GM23338 (cell line): ENCODE measurements at regions not wholly inside any gene's neighbourhood (a gene's known extent, or its start where the extent isn't known, plus 50 kb on each side); places are given as distances from the start of the nearest gene placed in this dataset.

ENCODE experiments used
- ATAC-seq: fragments of 200-7000 bp; cut with Tn5 transposase; 3 replicates; pipeline ENCODE4 v1.9.1; 2020
- DNase-seq: peaks from one replicate; pipeline ENCODE4 v3.0.0-alpha.2; 2015; ENCODE audit warnings: low spot score
- H2AFZ ChIP-seq: fragments of 200-600 bp; sonication (generic); 2 replicates; pipeline ENCODE4 v1.8.0; 2016; ENCODE audit warnings: antibody characterized with exemption, mild to moderate bottlenecking, moderate library complexity
- H3F3A ChIP-seq: fragments of 200-600 bp; sonication (generic); replicated peaks from 2 replicates; pipeline ENCODE4 v1.8.0; 2017; ENCODE audit warnings: antibody characterized with exemption, mixed run types, low read depth
- H3K27ac ChIP-seq: fragments of 200-600 bp; sonication (generic); 2 replicates; pipeline ENCODE4 v1.6.1; 2016; ENCODE audit warnings: low read depth
- H3K27me3 ChIP-seq: fragments of 200-600 bp; sonication (generic); 2 replicates; pipeline ENCODE4 v1.8.0; 2016; ENCODE audit warnings: mild to moderate bottlenecking, mixed run types, moderate library complexity; ENCODE audit not compliant: insufficient read depth
- H3K36me3 ChIP-seq: fragments of 200-600 bp; sonication (generic); 2 replicates; pipeline ENCODE4 v1.8.0; 2016; ENCODE audit warnings: mild to moderate bottlenecking; ENCODE audit not compliant: insufficient read depth
- H3K4me1 ChIP-seq: fragments of 200-600 bp; sonication (generic); 2 replicates; pipeline ENCODE4 v1.8.0; 2016; ENCODE audit warnings: mild to moderate bottlenecking, moderate library complexity; ENCODE audit not compliant: insufficient read depth
- H3K4me2 ChIP-seq: fragments of 200-600 bp; sonication (generic); 2 replicates; pipeline ENCODE4 v1.7.1; 2017; ENCODE audit warnings: mixed run types
- H3K4me3 ChIP-seq: fragments of 200-600 bp; sonication (generic); 2 replicates; pipeline ENCODE4 v1.6.1; 2016; ENCODE audit warnings: mixed run types
- H3K79me2 ChIP-seq: fragments of 200-600 bp; sonication (generic); replicated peaks from 2 replicates; pipeline ENCODE4 v1.8.0; 2017; ENCODE audit warnings: mild to moderate bottlenecking; ENCODE audit not compliant: insufficient read depth
- H3K9me2 ChIP-seq: fragments of 200-600 bp; sonication (generic); 2 replicates; pipeline ENCODE4 v1.8.0; 2017; ENCODE audit not compliant: insufficient read depth
- H4K20me1 ChIP-seq: fragments of 200-600 bp; sonication (generic); replicated peaks from 2 replicates; pipeline ENCODE4 v1.8.0; 2017; ENCODE audit warnings: mild to moderate bottlenecking; ENCODE audit not compliant: insufficient read depth
- H3K27ac Mint-ChIP-seq: 2 replicates; pipeline ENCODE4 v1.8.0; 2020; ENCODE audit warnings: inconsistent platforms, mild to moderate bottlenecking, moderate library complexity, mixed read lengths
- H3K27me3 Mint-ChIP-seq: 3 replicates; pipeline ENCODE4 v1.8.0; 2022; ENCODE audit warnings: low read depth, mild to moderate bottlenecking, moderate library complexity, mixed read lengths, inconsistent platforms; ENCODE audit not compliant: insufficient read depth, poor library complexity
- H3K36me3 Mint-ChIP-seq: 3 replicates; pipeline ENCODE4 v1.8.0; 2021; ENCODE audit warnings: low read depth, mild to moderate bottlenecking, inconsistent platforms, moderate library complexity, mixed read lengths
- H3K4me1 Mint-ChIP-seq: 3 replicates; pipeline ENCODE4 v1.8.0; 2020; ENCODE audit warnings: mild to moderate bottlenecking, inconsistent platforms, mixed read lengths
- H3K4me3 Mint-ChIP-seq: 3 replicates; pipeline ENCODE4 v1.8.0; 2021; ENCODE audit warnings: moderate library complexity, mild to moderate bottlenecking, inconsistent platforms, mixed read lengths
- H3K9me3 Mint-ChIP-seq: 3 replicates; pipeline ENCODE4 v1.8.0; 2020; ENCODE audit warnings: moderate library complexity, mild to moderate bottlenecking, inconsistent platforms, mixed read lengths
- CREB1 ChIP-seq: fragments of 250-450 bp; sonication (Bioruptor Pico); IDR thresholded peaks from 2 replicates; pipeline ENCODE4 v1.5.0; 2020; ENCODE audit warnings: low read depth, mild to moderate bottlenecking, moderate library complexity
- EZH2 ChIP-seq: fragments of 200-600 bp; sonication (generic); IDR thresholded peaks from one replicate; pipeline ENCODE4 v1.8.0; 2017; ENCODE audit warnings: antibody characterized with exemption, mild to moderate bottlenecking, low read depth; ENCODE audit not compliant: unreplicated experiment
- EZH2phosphoT487 ChIP-seq: fragments of 200-600 bp; sonication (generic); IDR thresholded peaks from one replicate; pipeline ENCODE4 v1.8.1; 2018; ENCODE audit warnings: antibody characterized with exemption; ENCODE audit not compliant: unreplicated experiment
- JUNB ChIP-seq: IDR thresholded peaks from one replicate; pipeline ENCODE4 v1.6.1; 2016; ENCODE audit warnings: antibody characterized with exemption; ENCODE audit not compliant: unreplicated experiment
- ZNF114 ChIP-seq: fragments of 250-450 bp; sonication (Bioruptor Pico); IDR thresholded peaks from 2 replicates; pipeline ENCODE4 v1.5.0; 2020; ENCODE audit warnings: mild to moderate bottlenecking, moderate library complexity
- ZNF331 ChIP-seq: fragments of 250-450 bp; sonication (Bioruptor Pico); IDR thresholded peaks from 2 replicates; pipeline ENCODE4 v1.5.0; 2020; ENCODE audit warnings: low read depth, mild to moderate bottlenecking, moderate library complexity
- TF ChIP-seq, protein P1 (sequence below): fragments of 250-450 bp; sonication (Bioruptor Pico); IDR thresholded peaks from 2 replicates; pipeline ENCODE4 v1.5.0; 2020; ENCODE audit warnings: mild to moderate bottlenecking, moderate library complexity
- TF ChIP-seq, protein P2 (sequence below): IDR thresholded peaks from one replicate; pipeline ENCODE4 v1.6.1; 2018; ENCODE audit warnings: antibody characterized with exemption; ENCODE audit not compliant: unreplicated experiment
- TF ChIP-seq, protein P3 (sequence below), 2 experiments: fragments of 200-600 bp in 1 of 2; sonication (generic) in 1 of 2; conservative IDR thresholded peaks; 2 replicates each; pipeline versions ENCODE4 v1.5.1 to v1.6.1; 2016 to 2017; ENCODE audit warnings: antibody characterized with exemption in 2 of 2, low read depth in 2 of 2, mild to moderate bottlenecking in 2 of 2, moderate library complexity in 1 of 2

DNA sequence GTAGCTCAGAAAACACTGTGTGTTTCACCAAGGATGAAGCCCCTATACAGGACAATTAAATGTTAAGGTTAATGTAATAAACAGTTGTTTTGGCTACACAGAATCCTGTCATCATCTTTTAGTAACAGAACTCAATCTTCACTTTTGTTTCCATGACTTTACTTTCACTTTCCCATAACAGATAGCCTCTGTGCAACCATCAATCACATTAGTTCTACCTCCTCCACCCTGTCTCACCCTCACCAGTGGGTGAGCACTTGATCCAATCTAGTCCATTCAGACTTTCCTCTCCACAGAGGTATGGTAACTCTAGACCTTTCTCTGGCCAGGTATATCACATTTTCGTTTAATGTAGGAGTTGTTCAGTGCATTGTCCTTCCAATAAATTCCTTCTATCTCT is 1018.5 kb downstream of the ADGRL2 start (continued):
- no peak for TF ChIP-seq ZNF114 (CRISPR knock-in tag)

DNA sequence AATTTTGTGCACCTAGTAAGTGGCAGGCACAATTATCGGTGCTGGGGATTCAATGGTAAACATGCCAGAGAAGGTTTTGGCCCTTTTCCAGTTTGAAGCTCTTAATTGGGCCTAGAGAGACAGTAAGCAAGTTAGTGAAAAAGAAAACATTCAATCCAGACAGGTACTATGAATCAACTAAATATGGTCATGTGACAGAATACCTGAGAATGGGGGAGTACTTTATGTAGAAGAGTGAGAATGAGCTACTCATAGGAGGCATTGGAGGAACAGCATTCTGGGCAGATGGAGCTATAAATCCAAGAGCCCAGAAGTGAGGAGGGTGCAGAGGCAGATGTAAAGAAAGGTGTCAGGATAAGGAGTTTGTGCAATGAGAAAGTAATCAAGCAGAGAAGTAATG is 1017.9 kb downstream of the ADGRL2 start:
- no peaks in the 10 kb centered on the region for H3K27me3 ChIP-seq
- no peak overlapping the region for H2AFZ ChIP-seq
- no peaks in the 10 kb centered on the region for H4K20me1 ChIP-seq
- TF ChIP-seq, protein P1, sequence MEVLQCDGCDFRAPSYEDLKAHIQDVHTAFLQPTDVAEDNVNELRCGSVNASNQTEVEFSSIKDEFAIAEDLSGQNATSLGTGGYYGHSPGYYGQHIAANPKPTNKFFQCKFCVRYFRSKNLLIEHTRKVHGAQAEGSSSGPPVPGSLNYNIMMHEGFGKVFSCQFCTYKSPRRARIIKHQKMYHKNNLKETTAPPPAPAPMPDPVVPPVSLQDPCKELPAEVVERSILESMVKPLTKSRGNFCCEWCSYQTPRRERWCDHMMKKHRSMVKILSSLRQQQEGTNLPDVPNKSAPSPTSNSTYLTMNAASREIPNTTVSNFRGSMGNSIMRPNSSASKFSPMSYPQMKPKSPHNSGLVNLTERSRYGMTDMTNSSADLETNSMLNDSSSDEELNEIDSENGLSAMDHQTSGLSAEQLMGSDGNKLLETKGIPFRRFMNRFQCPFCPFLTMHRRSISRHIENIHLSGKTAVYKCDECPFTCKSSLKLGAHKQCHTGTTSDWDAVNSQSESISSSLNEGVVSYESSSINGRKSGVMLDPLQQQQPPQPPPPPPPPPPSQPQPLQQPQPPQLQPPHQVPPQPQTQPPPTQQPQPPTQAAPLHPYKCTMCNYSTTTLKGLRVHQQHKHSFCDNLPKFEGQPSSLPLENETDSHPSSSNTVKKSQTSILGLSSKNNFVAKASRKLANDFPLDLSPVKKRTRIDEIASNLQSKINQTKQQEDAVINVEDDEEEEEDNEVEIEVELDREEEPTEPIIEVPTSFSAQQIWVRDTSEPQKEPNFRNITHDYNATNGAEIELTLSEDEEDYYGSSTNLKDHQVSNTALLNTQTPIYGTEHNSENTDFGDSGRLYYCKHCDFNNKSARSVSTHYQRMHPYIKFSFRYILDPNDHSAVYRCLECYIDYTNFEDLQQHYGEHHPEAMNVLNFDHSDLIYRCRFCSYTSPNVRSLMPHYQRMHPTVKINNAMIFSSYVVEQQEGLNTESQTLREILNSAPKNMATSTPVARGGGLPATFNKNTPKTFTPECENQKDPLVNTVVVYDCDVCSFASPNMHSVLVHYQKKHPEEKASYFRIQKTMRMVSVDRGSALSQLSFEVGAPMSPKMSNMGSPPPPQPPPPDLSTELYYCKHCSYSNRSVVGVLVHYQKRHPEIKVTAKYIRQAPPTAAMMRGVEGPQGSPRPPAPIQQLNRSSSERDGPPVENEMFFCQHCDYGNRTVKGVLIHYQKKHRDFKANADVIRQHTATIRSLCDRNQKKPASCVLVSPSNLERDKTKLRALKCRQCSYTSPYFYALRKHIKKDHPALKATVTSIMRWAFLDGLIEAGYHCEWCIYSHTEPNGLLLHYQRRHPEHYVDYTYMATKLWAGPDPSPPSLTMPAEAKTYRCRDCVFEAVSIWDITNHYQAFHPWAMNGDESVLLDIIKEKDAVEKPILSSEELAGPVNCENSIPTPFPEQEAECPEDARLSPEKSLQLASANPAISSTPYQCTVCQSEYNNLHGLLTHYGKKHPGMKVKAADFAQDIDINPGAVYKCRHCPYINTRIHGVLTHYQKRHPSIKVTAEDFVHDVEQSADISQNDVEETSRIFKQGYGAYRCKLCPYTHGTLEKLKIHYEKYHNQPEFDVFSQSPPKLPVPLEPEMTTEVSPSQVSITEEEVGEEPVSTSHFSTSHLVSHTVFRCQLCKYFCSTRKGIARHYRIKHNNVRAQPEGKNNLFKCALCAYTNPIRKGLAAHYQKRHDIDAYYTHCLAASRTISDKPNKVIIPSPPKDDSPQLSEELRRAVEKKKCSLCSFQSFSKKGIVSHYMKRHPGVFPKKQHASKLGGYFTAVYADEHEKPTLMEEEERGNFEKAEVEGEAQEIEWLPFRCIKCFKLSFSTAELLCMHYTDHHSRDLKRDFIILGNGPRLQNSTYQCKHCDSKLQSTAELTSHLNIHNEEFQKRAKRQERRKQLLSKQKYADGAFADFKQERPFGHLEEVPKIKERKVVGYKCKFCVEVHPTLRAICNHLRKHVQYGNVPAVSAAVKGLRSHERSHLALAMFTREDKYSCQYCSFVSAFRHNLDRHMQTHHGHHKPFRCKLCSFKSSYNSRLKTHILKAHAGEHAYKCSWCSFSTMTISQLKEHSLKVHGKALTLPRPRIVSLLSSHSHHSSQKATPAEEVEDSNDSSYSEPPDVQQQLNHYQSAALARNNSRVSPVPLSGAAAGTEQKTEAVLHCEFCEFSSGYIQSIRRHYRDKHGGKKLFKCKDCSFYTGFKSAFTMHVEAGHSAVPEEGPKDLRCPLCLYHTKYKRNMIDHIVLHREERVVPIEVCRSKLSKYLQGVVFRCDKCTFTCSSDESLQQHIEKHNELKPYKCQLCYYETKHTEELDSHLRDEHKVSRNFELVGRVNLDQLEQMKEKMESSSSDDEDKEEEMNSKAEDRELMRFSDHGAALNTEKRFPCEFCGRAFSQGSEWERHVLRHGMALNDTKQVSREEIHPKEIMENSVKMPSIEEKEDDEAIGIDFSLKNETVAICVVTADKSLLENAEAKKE (CRISPR knock-in tag): no peak
- TF ChIP-seq EZH2 (no peak), ZNF114 (CRISPR knock-in tag) (no peak), JUNB (no peak), EZH2phosphoT487 (no peak), CREB1 (CRISPR knock-in tag) (no peak), ZNF331 (CRISPR knock-in tag) (no peak)
- TF ChIP-seq, protein P2, sequence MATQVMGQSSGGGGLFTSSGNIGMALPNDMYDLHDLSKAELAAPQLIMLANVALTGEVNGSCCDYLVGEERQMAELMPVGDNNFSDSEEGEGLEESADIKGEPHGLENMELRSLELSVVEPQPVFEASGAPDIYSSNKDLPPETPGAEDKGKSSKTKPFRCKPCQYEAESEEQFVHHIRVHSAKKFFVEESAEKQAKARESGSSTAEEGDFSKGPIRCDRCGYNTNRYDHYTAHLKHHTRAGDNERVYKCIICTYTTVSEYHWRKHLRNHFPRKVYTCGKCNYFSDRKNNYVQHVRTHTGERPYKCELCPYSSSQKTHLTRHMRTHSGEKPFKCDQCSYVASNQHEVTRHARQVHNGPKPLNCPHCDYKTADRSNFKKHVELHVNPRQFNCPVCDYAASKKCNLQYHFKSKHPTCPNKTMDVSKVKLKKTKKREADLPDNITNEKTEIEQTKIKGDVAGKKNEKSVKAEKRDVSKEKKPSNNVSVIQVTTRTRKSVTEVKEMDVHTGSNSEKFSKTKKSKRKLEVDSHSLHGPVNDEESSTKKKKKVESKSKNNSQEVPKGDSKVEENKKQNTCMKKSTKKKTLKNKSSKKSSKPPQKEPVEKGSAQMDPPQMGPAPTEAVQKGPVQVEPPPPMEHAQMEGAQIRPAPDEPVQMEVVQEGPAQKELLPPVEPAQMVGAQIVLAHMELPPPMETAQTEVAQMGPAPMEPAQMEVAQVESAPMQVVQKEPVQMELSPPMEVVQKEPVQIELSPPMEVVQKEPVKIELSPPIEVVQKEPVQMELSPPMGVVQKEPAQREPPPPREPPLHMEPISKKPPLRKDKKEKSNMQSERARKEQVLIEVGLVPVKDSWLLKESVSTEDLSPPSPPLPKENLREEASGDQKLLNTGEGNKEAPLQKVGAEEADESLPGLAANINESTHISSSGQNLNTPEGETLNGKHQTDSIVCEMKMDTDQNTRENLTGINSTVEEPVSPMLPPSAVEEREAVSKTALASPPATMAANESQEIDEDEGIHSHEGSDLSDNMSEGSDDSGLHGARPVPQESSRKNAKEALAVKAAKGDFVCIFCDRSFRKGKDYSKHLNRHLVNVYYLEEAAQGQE: no peak
- TF ChIP-seq, protein P3, sequence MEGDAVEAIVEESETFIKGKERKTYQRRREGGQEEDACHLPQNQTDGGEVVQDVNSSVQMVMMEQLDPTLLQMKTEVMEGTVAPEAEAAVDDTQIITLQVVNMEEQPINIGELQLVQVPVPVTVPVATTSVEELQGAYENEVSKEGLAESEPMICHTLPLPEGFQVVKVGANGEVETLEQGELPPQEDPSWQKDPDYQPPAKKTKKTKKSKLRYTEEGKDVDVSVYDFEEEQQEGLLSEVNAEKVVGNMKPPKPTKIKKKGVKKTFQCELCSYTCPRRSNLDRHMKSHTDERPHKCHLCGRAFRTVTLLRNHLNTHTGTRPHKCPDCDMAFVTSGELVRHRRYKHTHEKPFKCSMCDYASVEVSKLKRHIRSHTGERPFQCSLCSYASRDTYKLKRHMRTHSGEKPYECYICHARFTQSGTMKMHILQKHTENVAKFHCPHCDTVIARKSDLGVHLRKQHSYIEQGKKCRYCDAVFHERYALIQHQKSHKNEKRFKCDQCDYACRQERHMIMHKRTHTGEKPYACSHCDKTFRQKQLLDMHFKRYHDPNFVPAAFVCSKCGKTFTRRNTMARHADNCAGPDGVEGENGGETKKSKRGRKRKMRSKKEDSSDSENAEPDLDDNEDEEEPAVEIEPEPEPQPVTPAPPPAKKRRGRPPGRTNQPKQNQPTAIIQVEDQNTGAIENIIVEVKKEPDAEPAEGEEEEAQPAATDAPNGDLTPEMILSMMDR (conservative IDR thresholded peaks at IDR 0.05; ENCODE audit: low read depth in 2 of 2): no peak
- Mint-ChIP-seq H3K27ac (no peak overlapping the region), H3K4me3 (no peak overlapping the region), H3K4me1 (peaks cover 21% of the 10 kb centered on the region), H3K36me3 (peaks cover 8% of the 10 kb centered on the region; the same call in 2 of the 3 replicates), H3K9me3 (no peaks in the 10 kb centered on the region; the same call in 2 of the 3 replicates), H3K27me3 (no peaks in the 10 kb centered on the region)
- H3K79me2 ChIP-seq: no peaks in the 10 kb centered on the region
- H3K27ac ChIP-seq: no peak overlapping the region
- no peaks in the 10 kb centered on the region for H3K9me2 ChIP-seq
- DNase-seq (no peak), ATAC-seq (no peak)
- H3F3A ChIP-seq: no peaks in the 10 kb centered on the region
- no peak overlapping the region for H3K4me3 ChIP-seq
- H3K4me1 ChIP-seq: peaks cover 24% of the 10 kb centered on the region
- H3K36me3 ChIP-seq: no peaks in the 10 kb centered on the region
- H3K4me2 ChIP-seq: no peak overlapping the region
